Uterus (tissue), 3 donors: ENCODE measurements at regions not wholly inside any gene's neighbourhood (a gene's known extent, or its start where the extent isn't known, plus 50 kb on each side); places are given as distances from the start of the nearest gene placed in this dataset.

Experiments used
- DNase-seq, 2 donors: peaks; one replicate each; pipeline ENCODE4 v3.0.0-alpha.2; 2019 to 2020
- H3K27ac ChIP-seq, 2 donors: fragments of 200-600 bp; sonication (generic); 1 replicate in 1 of 2; 2 replicates in 1 of 2; pipeline ENCODE4 v1.5.1; 2016 to 2018
- H3K27me3 ChIP-seq, 2 donors: fragments of 200-600 bp; sonication (generic); one replicate each; pipeline ENCODE4 v1.5.1; 2018 to 2019; ENCODE audit warnings: control low read depth in 1 of 2
- H3K36me3 ChIP-seq, 2 donors: fragments of 200-600 bp; sonication (generic); one replicate each; pipeline ENCODE4 v1.5.1; 2019; ENCODE audit warnings: control low read depth in 1 of 2
- H3K4me1 ChIP-seq, 2 donors: fragments of 200-600 bp; sonication (generic); one replicate each; pipeline ENCODE4 v1.5.1; 2018 to 2019; ENCODE audit warnings: control low read depth in 1 of 2
- H3K4me3 ChIP-seq, 2 donors: fragments of 200-600 bp; sonication (generic); 1 replicate in 1 of 2; 2 replicates in 1 of 2; pipeline ENCODE4 v1.5.1; 2018 to 2019; ENCODE audit warnings: mild to moderate bottlenecking in 1 of 2
- H3K9me3 ChIP-seq, 2 donors: fragments of 200-600 bp; sonication (generic); one replicate each; pipeline ENCODE4 v1.5.1; 2019; ENCODE audit warnings: control low read depth in 1 of 2
- CTCF ChIP-seq, 4 experiments: fragments of 200-600 bp in 2 of 4; fragments of 450-650 bp in 2 of 4; sonication (generic) in 2 of 4; IDR thresholded peaks; one replicate each; pipeline ENCODE4 v1.5.1; 2016 to 2019; ENCODE audit warnings: antibody characterized with exemption in 4 of 4, mild to moderate bottlenecking in 2 of 4, moderate library complexity in 1 of 4
- POLR2A ChIP-seq, 2 donors: fragments of 450-650 bp; IDR thresholded peaks; one replicate each; pipeline ENCODE4 v1.6.1; 2016; ENCODE audit warnings: antibody characterized with exemption in 2 of 2, mild to moderate bottlenecking in 1 of 2, moderate library complexity in 1 of 2
- intact Hi-C: fragments of 100-400 bp; cut with DNase I; formaldehyde crosslinking; loops from one replicate; pipeline ENCODE4 v1.15.1; 2023; ENCODE audit warnings: low total_unique reads
- donor health status: DM: yes; HTN: yes; CAD: no.

- Histone ChIP-seq H3K4me1 (no peaks in the 10 kb centered on the region), H3K27me3 (no peaks in the 10 kb centered on the region), H3K36me3 (no peaks in the 10 kb centered on the region), H3K4me3 (no peak overlapping the region), H3K27ac (no peak overlapping the region), H3K9me3 (no peaks in the 10 kb centered on the region)
- no peak for DNase-seq
- no peak for TF ChIP-seq CTCF (IDR thresholded peaks at IDR 0.05)
- no peak for TF ChIP-seq POLR2A (IDR thresholded peaks at IDR 0.05)
- intact Hi-C loops: no loop called here
Observed at GRCh38 chr12:98334768-98335167, 180.6 kb upstream of the TMPO start.

GRCh38 chr12:98341026-98341425 lies 174.4 kb upstream of the TMPO start:
- H3K4me3 ChIP-seq: no peak overlapping the region
- intact Hi-C loops: no loop called here

GRCh38 chr12:98341732-98342131 lies 173.7 kb upstream of the TMPO start:
- TF ChIP-seq CTCF (IDR thresholded peaks at IDR 0.05) (no peak), POLR2A (IDR thresholded peaks at IDR 0.05) (no peak)
- DNase-seq: no peak
- intact Hi-C loops: no loop called here
- Histone ChIP-seq H3K9me3 (no peaks in the 10 kb centered on the region), H3K36me3 (no peaks in the 10 kb centered on the region), H3K27ac (no peak overlapping the region), H3K27me3 (no peaks in the 10 kb centered on the region), H3K4me3 (no peak overlapping the region), H3K4me1 (no peaks in the 10 kb centered on the region)

More at GRCh38 chr12:98341026-98341425, 174.4 kb upstream of the TMPO start:
- Histone ChIP-seq H3K9me3 (no peaks in the 10 kb centered on the region), H3K4me1 (no peaks in the 10 kb centered on the region), H3K36me3 (no peaks in the 10 kb centered on the region), H3K27me3 (no peaks in the 10 kb centered on the region), H3K27ac (no peak overlapping the region)
- no peak for DNase-seq
- TF ChIP-seq CTCF (IDR thresholded peaks at IDR 0.05) (no peak), POLR2A (IDR thresholded peaks at IDR 0.05) (no peak)

- no peak for TF ChIP-seq POLR2A (IDR thresholded peaks at IDR 0.05)
- TF ChIP-seq CTCF (IDR thresholded peaks at IDR 0.05): no peak
- intact Hi-C loops: no loop called here
- Histone ChIP-seq H3K4me3 (no peak overlapping the region), H3K27ac (no peak overlapping the region), H3K27me3 (no peaks in the 10 kb centered on the region), H3K4me1 (no peaks in the 10 kb centered on the region), H3K36me3 (no peaks in the 10 kb centered on the region), H3K9me3 (no peaks in the 10 kb centered on the region)
- no peak for DNase-seq
Observed at GRCh38 chr12:98343002-98343567, 172.3 kb upstream of the TMPO start.

- Histone ChIP-seq H3K36me3 (no peaks in the 10 kb centered on the region), H3K4me1 (no peaks in the 10 kb centered on the region), H3K27me3 (no peaks in the 10 kb centered on the region), H3K4me3 (no peak overlapping the region), H3K27ac (no peak overlapping the region), H3K9me3 (no peaks in the 10 kb centered on the region)
- intact Hi-C loops: no loop called here
- TF ChIP-seq CTCF (IDR thresholded peaks at IDR 0.05): no peak
- TF ChIP-seq POLR2A (IDR thresholded peaks at IDR 0.05): no peak
- no peak for DNase-seq
Observed at GRCh38 chr12:98344046-98344930, 171.1 kb upstream of the TMPO start.
